IPS-11a (cell line): ENCODE measurements at regions not wholly inside any gene's neighbourhood (a gene's known extent, or its start where the extent isn't known, plus 50 kb on each side); places are given as distances from the start of the nearest gene placed in this dataset.
"Not testable (repeated sequence)": the region's sequence is repeated elsewhere in the genome, so short reads cannot be mapped to it uniquely, and the experiment has no call there.

Experiments used
- H3K4me3 ChIP-seq: one replicate; pipeline ENCODE4 v1.5.1; 2013; ENCODE audit warnings: low read depth, low read length, control low read depth

- H3K4me3 ChIP-seq, result no peak overlapping the region
These were observed 106.1 kb upstream of the FRMD4B start for GRCh38 chr3:69491975-69492374.

GRCh38 chr3:69490971-69491370 is 105.1 kb upstream of the FRMD4B start:
- no peak overlapping the region for H3K4me3 ChIP-seq

GRCh38 chr3:69490235-69490634 is 104.3 kb upstream of the FRMD4B start:
- no peak overlapping the region for H3K4me3 ChIP-seq

GRCh38 chr3:69488026-69488425 is 102.1 kb upstream of the FRMD4B start:
- H3K4me3 ChIP-seq, result no peak overlapping the region

- no peak overlapping the region for H3K4me3 ChIP-seq
These were observed 99.6 kb upstream of the FRMD4B start for GRCh38 chr3:69485489-69485888.

DNA sequence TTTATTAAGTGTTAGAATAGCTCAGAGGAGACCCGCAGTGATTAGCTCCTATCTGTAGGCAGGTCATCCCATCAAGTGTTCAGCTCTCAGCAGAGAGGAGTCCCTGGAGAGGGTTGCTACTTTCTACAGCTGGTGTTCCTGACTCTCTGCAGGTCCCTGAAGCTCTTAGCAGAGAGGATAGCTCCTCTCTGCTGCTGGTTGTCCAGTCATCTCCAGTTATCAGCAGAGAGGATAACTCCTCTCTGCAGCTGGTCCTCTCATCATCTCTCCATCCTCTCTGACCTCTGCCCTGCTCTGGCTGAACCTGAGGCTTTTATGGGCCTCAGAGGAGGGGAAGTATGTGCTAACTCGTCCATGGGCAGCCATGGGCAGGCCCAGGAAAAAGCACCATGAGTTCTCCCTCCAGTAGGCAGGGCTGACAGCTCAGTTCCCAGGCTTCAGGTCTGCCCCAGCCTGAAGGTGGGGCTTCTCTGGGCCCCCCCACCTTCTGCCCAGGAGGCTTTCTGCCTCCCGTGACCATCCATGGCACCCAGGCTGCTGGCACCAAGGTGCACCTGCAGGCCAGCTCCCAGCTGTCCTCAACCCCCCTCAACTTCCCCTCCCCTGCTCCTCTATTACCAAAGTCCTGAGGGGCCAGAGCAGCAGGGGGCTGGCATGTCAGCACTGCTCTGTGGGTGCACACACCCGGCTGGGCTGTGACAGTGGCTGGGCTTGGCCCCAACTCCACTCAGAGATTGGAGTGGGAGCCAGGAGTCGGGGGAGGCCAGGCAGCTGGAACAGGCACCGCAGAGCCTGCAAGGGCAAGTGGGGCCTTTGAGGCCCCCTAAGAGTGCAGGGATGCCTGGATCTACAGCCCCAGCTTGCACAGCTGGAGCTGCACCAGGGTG is 98.9 kb upstream of the FRMD4B start:
- H3K4me3 ChIP-seq, result no peak overlapping the region

- no peak overlapping the region for H3K4me3 ChIP-seq
These were observed 97.6 kb upstream of the FRMD4B start for GRCh38 chr3:69483449-69483848.

GRCh38 chr3:69480986-69481385 is 95.1 kb upstream of the FRMD4B start:
- H3K4me3 ChIP-seq, result not testable (repeated sequence)

GRCh38 chr3:69474186-69474585 is 88.3 kb upstream of the FRMD4B start:
- H3K4me3 ChIP-seq, result no peak overlapping the region

DNA sequence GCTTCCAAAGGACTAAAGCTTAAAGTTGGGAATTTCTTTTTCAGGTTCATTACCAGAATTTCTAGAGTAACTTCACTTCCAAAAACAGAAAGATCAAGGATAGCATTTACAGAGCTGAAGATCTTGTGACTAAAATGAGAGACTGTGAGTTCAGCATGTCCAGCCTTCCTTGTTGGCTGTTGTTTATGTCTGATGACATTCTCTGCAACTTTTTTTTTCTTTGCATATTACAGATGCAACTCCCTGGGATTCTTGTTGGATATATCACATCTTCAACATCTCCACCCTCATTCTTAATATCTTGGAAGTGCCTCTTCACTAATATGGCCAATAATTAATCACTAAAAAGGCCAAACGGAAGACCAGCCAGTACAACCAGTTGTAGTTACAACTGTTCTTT is 86.2 kb upstream of the FRMD4B start:
- H3K4me3 ChIP-seq, result no peak overlapping the region

- no peak overlapping the region for H3K4me3 ChIP-seq
These were observed 77.6 kb upstream of the FRMD4B start for GRCh38 chr3:69463531-69463930.

DNA sequence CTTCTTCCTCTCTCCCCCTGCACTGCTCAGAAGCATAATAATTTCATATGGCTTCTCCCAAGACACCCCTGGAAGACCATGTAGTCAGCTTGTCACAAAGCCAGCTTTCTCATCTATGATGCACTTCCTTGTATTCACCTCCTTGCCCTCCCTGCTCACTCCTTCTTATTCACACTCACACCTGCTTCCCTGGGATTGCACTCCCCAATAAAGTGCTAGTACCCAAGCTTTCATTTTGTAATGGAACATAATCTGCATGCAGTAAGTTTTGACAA is 76.9 kb upstream of the FRMD4B start:
- no peak overlapping the region for H3K4me3 ChIP-seq

- H3K4me3 ChIP-seq, result no peak overlapping the region
These were observed 76.3 kb upstream of the FRMD4B start for GRCh38 chr3:69462022-69462825.

- no peak overlapping the region for H3K4me3 ChIP-seq
These were observed 74.1 kb upstream of the FRMD4B start for GRCh38 chr3:69460034-69460433.

GRCh38 chr3:69458803-69459365 is 73.0 kb upstream of the FRMD4B start:
- no peak overlapping the region for H3K4me3 ChIP-seq

DNA sequence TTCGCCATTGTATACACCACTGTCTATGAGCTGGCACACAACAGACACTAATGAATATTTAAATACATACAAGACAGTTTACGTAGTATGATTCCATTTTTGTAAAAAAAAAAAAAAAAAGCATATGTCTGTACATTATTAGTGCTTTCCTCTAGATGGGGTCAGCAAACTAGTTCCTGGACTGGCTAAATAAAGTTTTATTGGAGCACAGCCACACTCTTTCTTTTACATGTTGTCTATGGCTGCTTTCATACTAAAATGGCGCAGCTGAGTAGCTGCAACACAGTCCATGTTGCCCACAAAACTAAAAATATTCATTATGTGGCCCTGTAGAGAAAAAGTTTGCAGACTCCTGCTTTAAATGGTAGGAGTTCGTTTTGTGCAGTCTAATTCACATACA is 70.7 kb upstream of the FRMD4B start:
- H3K4me3 ChIP-seq, result no peak overlapping the region

DNA sequence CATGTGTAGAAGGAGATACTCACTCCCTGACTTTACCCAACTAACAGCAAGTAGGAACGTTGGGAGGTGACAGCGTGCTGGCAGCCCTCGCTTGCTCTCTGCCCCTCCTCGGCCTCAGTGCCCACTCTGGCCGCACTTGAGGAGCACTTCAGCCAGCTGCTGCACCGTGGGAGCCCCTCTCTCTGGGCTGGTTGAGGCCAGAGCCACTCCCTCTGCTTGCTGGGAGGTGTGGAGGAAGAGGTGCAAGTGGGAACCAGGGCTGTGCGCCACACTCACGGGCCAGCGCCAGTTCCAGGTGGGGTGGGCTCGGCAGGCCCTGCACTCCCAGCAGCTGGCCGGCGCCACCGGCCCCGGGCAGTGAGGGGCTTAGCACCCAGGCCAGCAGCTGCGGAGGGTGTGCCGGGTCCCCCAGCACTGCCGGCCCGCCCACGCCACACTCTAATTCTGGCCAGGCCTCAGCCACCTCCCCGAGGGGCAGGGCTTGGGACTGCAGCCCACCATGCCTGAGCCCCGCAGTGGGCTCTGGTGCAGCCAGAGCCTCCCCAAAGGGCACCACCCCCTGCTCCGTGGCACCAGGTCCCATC is 68.4 kb upstream of the FRMD4B start:
- no peak overlapping the region for H3K4me3 ChIP-seq

GRCh38 chr3:69452295-69452694 is 66.4 kb upstream of the FRMD4B start:
- H3K4me3 ChIP-seq, result no peak overlapping the region

- no peak overlapping the region for H3K4me3 ChIP-seq
These were observed 65.7 kb upstream of the FRMD4B start for GRCh38 chr3:69451594-69451993.

DNA sequence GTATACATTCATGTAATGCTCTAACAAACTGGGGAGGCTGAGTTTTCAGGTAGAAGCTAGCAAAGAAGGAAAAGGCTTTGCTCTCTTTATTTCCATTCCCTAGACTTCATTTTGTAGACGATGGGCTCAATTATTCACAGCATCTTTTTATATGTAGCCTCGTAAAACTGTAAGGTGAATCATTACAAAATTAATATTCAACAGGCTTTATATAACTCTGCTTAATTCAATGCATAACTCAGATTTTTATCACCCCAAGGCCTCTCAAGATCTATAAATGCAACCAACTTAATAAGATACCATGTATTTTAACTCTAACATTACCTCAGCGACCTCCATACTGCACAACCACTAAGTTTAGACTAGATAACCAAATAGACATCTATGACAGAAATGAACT is 63.0 kb upstream of the FRMD4B start:
- H3K4me3 ChIP-seq, result no peak overlapping the region

GRCh38 chr3:69446402-69447072 is 60.6 kb upstream of the FRMD4B start:
- H3K4me3 ChIP-seq, result no peak overlapping the region
